HepG2 (cell line): ENCODE measurements at regions not wholly inside any gene's neighbourhood (a gene's known extent, or its start where the extent isn't known, plus 50 kb on each side); places are given as distances from the start of the nearest gene placed in this dataset.

Source experiments
- CHD2 ChIP-seq: IDR thresholded peaks from 2 replicates; pipeline ENCODE4 v1.6.1; 2011; ENCODE audit warnings: low read depth, low read length, improper control_type of control experiment
- EP300 ChIP-seq, 3 experiments: sonication (generic) in 1 of 3; formaldehyde crosslinking in 1 of 3; IDR thresholded peaks; 2 replicates each; pipeline versions ENCODE4 v1.5.1 to v1.6.1; 2011 to 2020; ENCODE audit warnings: low read depth in 2 of 3, low read length in 2 of 3, borderline replicate concordance in 1 of 3, improper control_type of control experiment in 1 of 3, mild to moderate bottlenecking in 1 of 3, missing genetic modification reagents in 1 of 3, moderate library complexity in 1 of 3
- FOXP1 ChIP-seq, 2 experiments: fragments of 450-650 bp in 1 of 2; IDR thresholded peaks; 2 replicates each; pipeline ENCODE4 v1.6.1; 2017 to 2018; ENCODE audit warnings: antibody characterized with exemption in 1 of 2
- HHEX ChIP-seq: IDR thresholded peaks from 2 replicates; pipeline ENCODE4 v1.6.1; 2016; ENCODE audit warnings: control low read depth
- KLF11 ChIP-seq: IDR thresholded peaks from 2 replicates; pipeline ENCODE4 v1.6.1; 2016; ENCODE audit warnings: missing compliant biosample characterization
- MIER3 ChIP-seq: IDR thresholded peaks from 2 replicates; pipeline ENCODE4 v1.6.1; 2016; ENCODE audit warnings: missing compliant biosample characterization, borderline replicate concordance
- NR3C1 ChIP-seq: sonication (generic); formaldehyde crosslinking; IDR thresholded peaks from 2 replicates; pipeline ENCODE4 v1.4.0; 2020; ENCODE audit warnings: missing genetic modification reagents
- ONECUT2 ChIP-seq: sonication (generic); formaldehyde crosslinking; IDR thresholded peaks from 2 replicates; pipeline ENCODE4 v1.4.0; 2020; ENCODE audit warnings: missing genetic modification reagents
- SIN3A ChIP-seq: IDR thresholded peaks from 2 replicates; pipeline ENCODE4 v1.6.1; 2011; ENCODE audit warnings: low read depth, mild to moderate bottlenecking, control low read depth, low read length, borderline replicate concordance
- SUZ12 ChIP-seq: fragments of 150-350 bp; IDR thresholded peaks from 2 replicates; pipeline ENCODE4 v1.6.1; 2014; ENCODE audit warnings: low read depth, low read length
- TEAD3 ChIP-seq: optimal IDR thresholded peaks from 2 replicates; pipeline ENCODE3; 2016; ENCODE audit warnings: borderline replicate concordance
- ZNF687 ChIP-seq: sonication (generic); formaldehyde crosslinking; IDR thresholded peaks from 2 replicates; pipeline ENCODE4 v1.5.1; 2020; ENCODE audit warnings: mild to moderate bottlenecking, missing genetic modification reagents, moderate library complexity
- ZSCAN31 ChIP-seq: sonication (generic); formaldehyde crosslinking; IDR thresholded peaks from 2 replicates; pipeline ENCODE4 v1.5.0; 2020; ENCODE audit warnings: low read depth, mild to moderate bottlenecking, missing genetic modification reagents

DNA sequence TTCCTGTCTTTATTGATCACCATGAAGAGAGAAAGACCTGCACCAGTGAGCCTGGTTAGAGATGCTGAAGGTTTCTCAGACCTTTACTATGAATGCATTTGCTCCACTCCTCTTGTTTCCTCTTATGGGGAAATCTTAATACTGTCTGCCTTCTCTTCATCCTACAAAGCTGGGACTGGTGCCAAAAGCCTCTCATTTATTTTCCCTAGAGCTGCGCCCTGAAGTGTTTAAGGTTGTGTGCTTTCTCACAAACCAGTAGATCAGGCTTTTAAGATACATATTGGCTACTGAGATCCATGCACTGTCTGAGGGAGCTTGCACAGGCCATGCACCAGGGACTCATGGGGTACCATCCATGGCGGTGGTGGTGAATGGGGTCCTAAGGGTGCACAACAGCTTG is 286.1 kb upstream of the PMFBP1 start:
- no peak for TF ChIP-seq EP300 (IDR thresholded peaks at IDR 0.05; ENCODE audit: low read depth in 2 of 2, low read length in 2 of 2)
- TF ChIP-seq EP300 (CRISPR knock-in tag; IDR thresholded peaks at IDR 0.05; ENCODE audit: borderline replicate concordance) = no peak
- TF ChIP-seq ZNF687 (CRISPR knock-in tag) = no peak
- TF ChIP-seq TEAD3 = no peak
- no peak for TF ChIP-seq NR3C1 (CRISPR knock-in tag)
- no peak for TF ChIP-seq MIER3
- TF ChIP-seq ZSCAN31 = no peak
- TF ChIP-seq FOXP1 (IDR thresholded peaks at IDR 0.05) = no peak
- no peak for TF ChIP-seq FOXP1 (CRISPR knock-in tag; IDR thresholded peaks at IDR 0.05)
- no peak for TF ChIP-seq KLF11 (CRISPR knock-in tag)
- no peak for TF ChIP-seq SUZ12
- TF ChIP-seq HHEX (CRISPR knock-in tag) = no peak
- no peak for TF ChIP-seq SIN3A
- no peak for TF ChIP-seq CHD2
- TF ChIP-seq ONECUT2 = no peak
